ENCODE measurements at regions not wholly inside any gene's neighbourhood (a gene's known extent, or its start where the extent isn't known, plus 50 kb on each side); places are given as distances from the start of the nearest gene placed in this dataset.
"Not testable (repeated sequence)": the region's sequence is repeated elsewhere in the genome, so short reads cannot be mapped to it uniquely, and the experiment has no call there.

- Histone ChIP-seq H3K27me3 (replicated peaks; ENCODE audit: control insufficient read depth, insufficient read depth, low read length) (no peaks in the 10 kb centered on the region), H3K4me1 (no peaks in the 10 kb centered on the region), H3K4me3 (ENCODE audit: low read depth, low read length) (no peak overlapping the region), H3K36me3 (ENCODE audit: control insufficient read depth, insufficient read depth, low read length) (no peaks in the 10 kb centered on the region), H3K9me3 (no peaks in the 10 kb centered on the region)
- no peak for DNase-seq
- intact Hi-C loops (cut with micrococcal nuclease; ENCODE audit: unreplicated experiment): no loop called here
- Mint-ChIP-seq H3K4me3 (ENCODE audit: unreplicated experiment) (no peak overlapping the region), H3K27me3 (ENCODE audit: insufficient read depth, unreplicated experiment) (no peaks in the 10 kb centered on the region), H3K9me3 (ENCODE audit: unreplicated experiment) (peaks cover 18% of the 10 kb centered on the region), H3K27ac (ENCODE audit: unreplicated experiment) (no peak overlapping the region), H3K36me3 (ENCODE audit: insufficient read depth, unreplicated experiment) (no peaks in the 10 kb centered on the region), H3K4me1 (ENCODE audit: low read depth, unreplicated experiment) (no peaks in the 10 kb centered on the region)
- no peak for TF ChIP-seq CTCF (IDR thresholded peaks at IDR 0.05; ENCODE audit: insufficient read depth in 1 of 2, low read depth in 1 of 2, low read length in 1 of 2, severe bottlenecking in 1 of 2, unreplicated experiment in 1 of 2)
- CTCF ChIA-PET: no interaction called here
- BruUV-seq (replicated peaks): no TSS peak
- POLR2A ChIA-PET: no interaction called here
These were observed 440.1 kb downstream of the RBFOX1 start for GRCh38 chr16:7772722-7773121.

DNA sequence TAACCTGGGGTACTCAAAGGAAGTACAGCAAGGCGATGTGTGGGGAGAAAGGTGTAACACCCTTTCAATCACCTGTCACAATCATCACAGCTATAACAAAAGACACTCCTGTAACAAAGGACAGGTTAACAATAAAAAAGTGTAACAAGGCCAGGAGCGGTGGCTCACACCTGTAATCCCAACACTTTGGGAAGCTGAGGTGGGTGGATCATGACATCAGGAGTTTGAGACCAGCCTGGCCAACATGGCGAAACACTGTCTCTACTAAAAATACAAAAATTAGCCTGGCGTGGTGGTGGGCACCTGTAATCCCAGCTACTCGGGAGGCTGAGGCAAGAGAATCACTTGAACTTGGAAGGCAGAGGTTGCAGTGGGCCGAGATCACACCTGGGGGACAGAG is 436.4 kb downstream of the RBFOX1 start:
- DNase-seq; BruUV-seq (replicated peaks); H3K4me1 Mint-ChIP-seq (ENCODE audit: low read depth, unreplicated experiment); H3K9me3 Mint-ChIP-seq (ENCODE audit: unreplicated experiment); H3K36me3 Mint-ChIP-seq (ENCODE audit: insufficient read depth, unreplicated experiment); H3K4me3 Mint-ChIP-seq (ENCODE audit: unreplicated experiment); H3K27ac Mint-ChIP-seq (ENCODE audit: unreplicated experiment); H3K27me3 ChIP-seq (replicated peaks; ENCODE audit: control insufficient read depth, insufficient read depth, low read length); CTCF ChIA-PET; H3K27me3 Mint-ChIP-seq (ENCODE audit: insufficient read depth, unreplicated experiment); H3K4me3 ChIP-seq (ENCODE audit: low read depth, low read length); POLR2A ChIA-PET; intact Hi-C loops (cut with micrococcal nuclease; ENCODE audit: unreplicated experiment); H3K36me3 ChIP-seq (ENCODE audit: control insufficient read depth, insufficient read depth, low read length); H3K9me3 ChIP-seq: not testable (repeated sequence)
- peaks cover 10% of the 10 kb centered on the region; the same call in 1 of the 2 replicates for H3K4me1 ChIP-seq

DNA sequence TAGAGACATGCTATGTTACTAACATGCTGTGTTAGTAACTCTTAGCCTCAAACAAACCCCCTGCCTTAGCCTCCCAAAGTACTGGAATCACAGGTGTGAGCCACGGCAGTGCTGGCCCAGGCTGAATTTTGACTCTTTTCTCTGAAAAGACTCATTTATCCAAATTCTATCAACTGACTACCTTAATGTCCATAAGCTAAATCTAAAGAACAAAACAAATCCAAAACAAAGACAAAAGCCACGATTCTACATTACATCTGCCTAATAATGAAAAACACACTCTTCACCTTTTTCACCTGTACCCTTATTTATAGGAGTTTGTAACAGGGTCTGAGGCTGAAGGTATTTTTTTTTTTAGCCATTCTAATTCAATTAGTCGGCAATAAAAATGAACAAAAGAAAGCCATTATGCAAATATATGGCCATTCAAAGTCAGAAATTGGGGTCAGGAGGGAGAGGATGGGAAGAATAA is 432.5 kb downstream of the RBFOX1 start:
- CTCF ChIA-PET: no interaction called here
- intact Hi-C loops (cut with micrococcal nuclease; ENCODE audit: unreplicated experiment): no loop called here
- H3K9me3 Mint-ChIP-seq (ENCODE audit: unreplicated experiment): no peaks in the 10 kb centered on the region
- H3K27me3 ChIP-seq (replicated peaks; ENCODE audit: control insufficient read depth, insufficient read depth, low read length): no peaks in the 10 kb centered on the region
- DNase-seq: no peak
- H3K36me3 Mint-ChIP-seq (ENCODE audit: insufficient read depth, unreplicated experiment): no peaks in the 10 kb centered on the region
- TF ChIP-seq CTCF (IDR thresholded peaks at IDR 0.05; ENCODE audit: insufficient read depth in 1 of 2, low read depth in 1 of 2, low read length in 1 of 2, severe bottlenecking in 1 of 2, unreplicated experiment in 1 of 2): no peak
- H3K27ac Mint-ChIP-seq (ENCODE audit: unreplicated experiment): peak overlapping the region; percentile 28
- H3K27me3 Mint-ChIP-seq (ENCODE audit: insufficient read depth, unreplicated experiment): no peaks in the 10 kb centered on the region
- no TSS peak for BruUV-seq (replicated peaks)
- H3K4me1 Mint-ChIP-seq (ENCODE audit: low read depth, unreplicated experiment): peaks cover 10% of the 10 kb centered on the region
- H3K4me3 ChIP-seq (ENCODE audit: low read depth, low read length): no peak overlapping the region
- no peaks in the 10 kb centered on the region for H3K9me3 ChIP-seq
- H3K36me3 ChIP-seq (ENCODE audit: control insufficient read depth, insufficient read depth, low read length): no peaks in the 10 kb centered on the region
- H3K4me3 Mint-ChIP-seq (ENCODE audit: unreplicated experiment): no peak overlapping the region
- POLR2A ChIA-PET: no interaction called here
- H3K4me1 ChIP-seq: peaks cover 16% of the 10 kb centered on the region

- no peak overlapping the region for H3K4me3 ChIP-seq (ENCODE audit: low read depth, low read length)
- POLR2A ChIA-PET: no interaction called here
These were observed 430.5 kb downstream of the RBFOX1 start for GRCh38 chr16:7763111-7763510.

More at GRCh38 chr16:7763111-7763510, 430.5 kb downstream of the RBFOX1 start:
- TF ChIP-seq CTCF (IDR thresholded peaks at IDR 0.05; ENCODE audit: insufficient read depth in 1 of 2, low read depth in 1 of 2, low read length in 1 of 2, severe bottlenecking in 1 of 2, unreplicated experiment in 1 of 2): no peak
- H3K27ac Mint-ChIP-seq (ENCODE audit: unreplicated experiment): no peak overlapping the region
- no peaks in the 10 kb centered on the region for H3K27me3 ChIP-seq (replicated peaks; ENCODE audit: control insufficient read depth, insufficient read depth, low read length)
- peaks cover 10% of the 10 kb centered on the region for H3K4me1 Mint-ChIP-seq (ENCODE audit: low read depth, unreplicated experiment)
- no peaks in the 10 kb centered on the region for H3K36me3 ChIP-seq (ENCODE audit: control insufficient read depth, insufficient read depth, low read length)
- H3K4me3 Mint-ChIP-seq (ENCODE audit: unreplicated experiment): no peak overlapping the region
- no peaks in the 10 kb centered on the region for H3K9me3 ChIP-seq
- intact Hi-C loops (cut with micrococcal nuclease; ENCODE audit: unreplicated experiment): no loop called here
- H3K4me1 ChIP-seq: peaks cover 16% of the 10 kb centered on the region
- CTCF ChIA-PET: no interaction called here
- H3K27me3 Mint-ChIP-seq (ENCODE audit: insufficient read depth, unreplicated experiment): no peaks in the 10 kb centered on the region
- DNase-seq: no peak
- no peaks in the 10 kb centered on the region for H3K36me3 Mint-ChIP-seq (ENCODE audit: insufficient read depth, unreplicated experiment)
- H3K9me3 Mint-ChIP-seq (ENCODE audit: unreplicated experiment): no peaks in the 10 kb centered on the region
- no TSS peak for BruUV-seq (replicated peaks)

All from Caco-2 (cell line).